H1 (cell line): ENCODE measurements at regions not wholly inside any gene's neighbourhood (a gene's known extent, or its start where the extent isn't known, plus 50 kb on each side); places are given as distances from the start of the nearest gene placed in this dataset.

ENCODE experiments used
- CTCF ChIA-PET: fragments of 300-600 bp; sonication (Branson Sonifier 250); formaldehyde crosslinking; loops from one replicate; lab custom pipeline; 2021; ENCODE audit not compliant: partially characterized antibody; lab: Charles Lee
- POLR2A ChIA-PET: fragments of 300-600 bp; sonication (Branson Sonifier 250); formaldehyde crosslinking; loops from one replicate; lab custom pipeline; 2021; ENCODE audit warnings: inconsistent platforms; ENCODE audit not compliant: partially characterized antibody; lab: Charles Lee
- DNase-seq, 2 experiments: peaks; one replicate each; pipeline versions ENCODE4 v3.0.0 to v3.0.0-alpha.2; 2010 to 2022; ENCODE audit warnings: low spot score in 2 of 2, low read depth in 1 of 2, mixed read lengths in 1 of 2
- FAIRE-seq: peaks from 2 replicates; lab custom pipeline; 2011; peaks lifted over from hg19 to GRCh38; lab: Jason Lieb, UNC
- H2AFZ ChIP-seq: 2 replicates; pipeline ENCODE4 v1.8.1; 2012; ENCODE audit warnings: low read length, inconsistent platforms
- H2AK5ac ChIP-seq: 2 replicates; pipeline ENCODE4 v1.6.1; 2013; ENCODE audit warnings: low read depth, low read length
- H2BK120ac ChIP-seq: replicated peaks from 2 replicates; pipeline ENCODE3; 2013; ENCODE audit warnings: low read depth, low read length, inconsistent platforms
- H2BK12ac ChIP-seq: 2 replicates; pipeline ENCODE4 v1.6.1; 2013; ENCODE audit warnings: low read depth, low read length
- H2BK15ac ChIP-seq: 2 replicates; pipeline ENCODE4 v1.6.1; 2013; ENCODE audit warnings: low read length
- H2BK20ac ChIP-seq: 2 replicates; pipeline ENCODE4 v1.6.1; 2013; ENCODE audit warnings: low read length
- H2BK5ac ChIP-seq: 2 replicates; pipeline ENCODE4 v1.6.1; 2013; ENCODE audit warnings: low read depth, low read length
- H3K14ac ChIP-seq: 2 replicates; pipeline ENCODE4 v1.6.1; 2013; ENCODE audit warnings: inconsistent platforms; ENCODE audit not compliant: insufficient read length
- H3K18ac ChIP-seq: 2 replicates; pipeline ENCODE4 v1.6.1; 2013; ENCODE audit warnings: low read length; ENCODE audit errors: extremely low read depth
- H3K23ac ChIP-seq: 2 replicates; pipeline ENCODE4 v1.6.1; 2013; ENCODE audit warnings: inconsistent platforms; ENCODE audit not compliant: insufficient read length
- H3K23me2 ChIP-seq: 2 replicates; pipeline ENCODE4 v1.6.1; 2013; ENCODE audit warnings: low read depth, low read length
- H3K27ac ChIP-seq: 2 replicates; pipeline ENCODE4 v1.6.1; 2011; ENCODE audit warnings: low read depth, low read length, inconsistent platforms
- H3K27me3 ChIP-seq, 4 experiments: replicated peaks in 1 of 4; 1 replicate in 1 of 4; 2 replicates in 3 of 4; pipeline versions ENCODE4 v1.6.1 to v1.8.1; 2011 to 2013; ENCODE audit warnings: low read length in 3 of 4, mild to moderate bottlenecking in 3 of 4, inconsistent platforms in 2 of 4, mixed read lengths in 2 of 4, moderate library complexity in 1 of 4; ENCODE audit not compliant: control insufficient read depth in 3 of 4, insufficient read depth in 3 of 4; ENCODE audit errors: extremely low read depth in 1 of 4
- H3K36me3 ChIP-seq, 4 experiments: 2 replicates each; pipeline versions ENCODE4 v1.6.1 to v1.8.1; 2011 to 2013; ENCODE audit warnings: mild to moderate bottlenecking in 4 of 4, low read length in 3 of 4, moderate library complexity in 2 of 4, control low read depth in 1 of 4, inconsistent platforms in 1 of 4; ENCODE audit not compliant: insufficient read depth in 4 of 4, control insufficient read depth in 2 of 4
- H3K4ac ChIP-seq: replicated peaks from 2 replicates; pipeline ENCODE3; 2013; ENCODE audit warnings: low read length, low read depth, mixed read lengths, inconsistent platforms; ENCODE audit not compliant: insufficient read length
- H3K4me1 ChIP-seq, 4 experiments: replicated peaks in 1 of 4; 1 replicate in 1 of 4; 2 replicates in 3 of 4; pipeline versions ENCODE4 v1.6.1 to v1.8.1; 2011 to 2013; ENCODE audit warnings: low read length in 3 of 4, inconsistent platforms in 2 of 4, mixed read lengths in 1 of 4; ENCODE audit not compliant: insufficient read depth in 4 of 4, control insufficient read depth in 3 of 4
- H3K4me2 ChIP-seq, 2 experiments: 2 replicates each; pipeline versions ENCODE4 v1.6.1 to v1.8.1; 2011 to 2013; ENCODE audit warnings: low read depth in 2 of 2, low read length in 2 of 2, control low read depth in 1 of 2, inconsistent platforms in 1 of 2, mild to moderate bottlenecking in 1 of 2; ENCODE audit not compliant: insufficient read depth in 1 of 2
- H3K4me3 ChIP-seq, 4 experiments: fragments of 200-600, 300-600 bp in 1 of 4; sonication (generic), shearing (Covaris generic), sonication (Bioruptor Twin) in 1 of 4; 2 replicates each; pipeline versions ENCODE4 v1.5.1 to v1.8.1; 2011 to 2016; ENCODE audit warnings: low read length in 4 of 4, low read depth in 3 of 4, control low read depth in 2 of 4, inconsistent platforms in 2 of 4, mild to moderate bottlenecking in 2 of 4, mixed read lengths in 1 of 4, moderate library complexity in 1 of 4; ENCODE audit not compliant: insufficient read depth in 2 of 4; ENCODE audit errors: extremely low read depth in 1 of 4
- H3K56ac ChIP-seq: replicated peaks from 2 replicates; pipeline ENCODE3; 2013; ENCODE audit warnings: low read depth, mild to moderate bottlenecking, mixed read lengths, low read length, inconsistent platforms; ENCODE audit not compliant: insufficient read length
- H3K79me1 ChIP-seq: 2 replicates; pipeline ENCODE4 v1.6.1; 2013; ENCODE audit warnings: low read depth, low read length, control low read depth
- H3K79me2 ChIP-seq, 2 experiments: 2 replicates each; pipeline versions ENCODE4 v1.6.1 to v1.8.1; 2012 to 2013; ENCODE audit warnings: low read length in 2 of 2, mild to moderate bottlenecking in 2 of 2, inconsistent platforms in 1 of 2; ENCODE audit not compliant: insufficient read depth in 2 of 2, control insufficient read depth in 1 of 2
- H3K9ac ChIP-seq, 4 experiments: replicated peaks in 1 of 4; 1 replicate in 1 of 4; 2 replicates in 3 of 4; pipeline versions ENCODE4 v1.6.1 to v1.8.1; 2011 to 2013; ENCODE audit warnings: low read depth in 3 of 4, low read length in 3 of 4, control low read depth in 2 of 4, mild to moderate bottlenecking in 2 of 4, moderate library complexity in 2 of 4, inconsistent platforms in 1 of 4; ENCODE audit errors: extremely low read depth in 1 of 4
- H3K9me3 ChIP-seq, 2 experiments: 2 replicates each; pipeline versions ENCODE4 v1.6.1 to v1.8.1; 2012 to 2013; ENCODE audit warnings: mild to moderate bottlenecking in 2 of 2, moderate library complexity in 2 of 2, control low read depth in 1 of 2, inconsistent platforms in 1 of 2, low read depth in 1 of 2, low read length in 1 of 2, mixed read lengths in 1 of 2; ENCODE audit not compliant: insufficient read depth in 2 of 2
- H4K20me1 ChIP-seq, 2 experiments: replicated peaks in 1 of 2; 2 replicates each; pipeline versions ENCODE3 to v1.8.1; 2011 to 2013; ENCODE audit warnings: inconsistent platforms in 2 of 2, low read length in 2 of 2, mild to moderate bottlenecking in 1 of 2; ENCODE audit not compliant: insufficient read depth in 2 of 2, control insufficient read depth in 1 of 2
- H4K5ac ChIP-seq: 2 replicates; pipeline ENCODE4 v1.6.1; 2013; ENCODE audit warnings: low read length, low read depth, mixed read lengths, inconsistent platforms; ENCODE audit not compliant: insufficient read length
- H4K8ac ChIP-seq: 2 replicates; pipeline ENCODE4 v1.8.0; 2013; ENCODE audit warnings: mild to moderate bottlenecking, moderate library complexity, low read length, inconsistent platforms; ENCODE audit not compliant: insufficient read depth; ENCODE audit errors: extremely low read depth
- H4K91ac ChIP-seq: replicated peaks from 2 replicates; pipeline ENCODE3; 2013; ENCODE audit warnings: low read length, mixed read lengths, inconsistent platforms; ENCODE audit not compliant: insufficient read length
- E2F6 ChIP-seq: IDR thresholded peaks from 2 replicates; pipeline ENCODE4 v1.6.1; 2012; ENCODE audit warnings: inconsistent platforms
- MAFK ChIP-seq: IDR thresholded peaks from 2 replicates; pipeline ENCODE4 v1.6.1; 2012; ENCODE audit warnings: low read depth, mild to moderate bottlenecking, improper control_type of control experiment, low read length
- SP1 ChIP-seq: IDR thresholded peaks from 2 replicates; pipeline ENCODE4 v1.6.1; 2011; ENCODE audit warnings: low read depth, low read length
- TEAD4 ChIP-seq: IDR thresholded peaks from 2 replicates; pipeline ENCODE4 v1.6.1; 2012; ENCODE audit warnings: low read depth, low read length, inconsistent platforms, mixed read lengths
- WGBS, 2 experiments: shearing (Covaris generic) in 1 of 2; methylation state at CpG; one replicate each; pipeline versions ENCODE4 v1.1.6 to v1.1.7; 2013 to 2015; ENCODE audit warnings: low lambda C conversion rate in 2 of 2, mixed read lengths in 2 of 2, inconsistent platforms in 1 of 2, low coverage in 1 of 2, missing lambda C conversion rate in 1 of 2; ENCODE audit not compliant: insufficient replicate concordance in 2 of 2, insufficient coverage in 1 of 2, insufficient read length in 1 of 2; ENCODE audit errors: extremely low coverage in 1 of 2, missing lambda C conversion rate in 1 of 2; 5-methylcytosine and 5-hydroxymethylcytosine counted together

- Histone ChIP-seq H4K8ac (no peak overlapping the region), H2AFZ (no peak overlapping the region), H4K20me1 (no peaks in the 10 kb centered on the region), H2BK5ac (no peak overlapping the region)
- CTCF ChIA-PET, result no interaction called here
- TF ChIP-seq SP1, result peak; percentile 36; the same call in 1 of the 2 replicates
- TF ChIP-seq TEAD4, result 0 out of 2 replicates have a peak, but pooled peaks have one; percentile 34
- TF ChIP-seq MAFK, result 0 out of 2 replicates have a peak, but pooled peaks have one; percentile 7
- TF ChIP-seq E2F6, result no peak
- TF ChIP-seq, all 59 proteins: peak for 3
- no peak for FAIRE-seq
- Histone ChIP-seq H3K36me3 (no peaks in the 10 kb centered on the region), H3K14ac (no peak overlapping the region), H3K23ac (no peak overlapping the region), H3K9ac (no peak overlapping the region), H3K4me1 (peaks cover 0 to 7% (median 0%) of the 10 kb centered on the region in 4 experiments; a peak in 2 of 7 replicates), H3K79me1 (no peaks in the 10 kb centered on the region), H3K4me3 (no peak overlapping the region), H4K5ac (no peak overlapping the region), H4K91ac (no peak overlapping the region), H3K18ac (no peak overlapping the region), H2BK15ac (no peak overlapping the region), H3K27ac (no peak overlapping the region), H3K79me2 (no peaks in the 10 kb centered on the region), H3K4me2 (peak overlapping the region in 1 of 2 experiments; percentile 3; a peak in 1 of 4 replicates), H3K9me3 (no peaks in the 10 kb centered on the region), H2BK120ac (peak overlapping the region; percentile 73), H3K23me2 (no peaks in the 10 kb centered on the region), H3K27me3 (no peaks in the 10 kb centered on the region), H2BK20ac (no peak overlapping the region), H2AK5ac (no peak overlapping the region), H2BK12ac (no peak overlapping the region), H3K56ac (no peak overlapping the region), H3K4ac (no peak overlapping the region)
- no peak for DNase-seq
- 72% methylated on average over 2 of the region's 2 CpGs; no CpG with 5 or more reads in 1 of the 2 experiments for WGBS, 2 experiments
- POLR2A ChIA-PET, result no interaction called here
Measured at GRCh38 chr2:138235041-138235440, 266.5 kb upstream of the SPOPL start.
